Superior temporal gyrus (tissue), 1 donor: ENCODE measurements at regions not wholly inside any gene's neighbourhood (a gene's known extent, or its start where the extent isn't known, plus 50 kb on each side); places are given as distances from the start of the nearest gene placed in this dataset.

Experiments
- DNase-seq: peaks from one replicate; pipeline ENCODE4 v3.0.0-alpha.2; 2016; ENCODE audit errors: extremely low spot score

GRCh38 chr3:177742273-177742672, 545.0 kb upstream of the TBL1XR1 start:
- DNase-seq = no peak

- DNase-seq = no peak
Observed at GRCh38 chr3:177743173-177743890, 546.0 kb upstream of the TBL1XR1 start.

- DNase-seq = no peak
Observed at GRCh38 chr3:177744873-177745606, 547.8 kb upstream of the TBL1XR1 start.

GRCh38 chr3:177745607-177746005, 548.3 kb upstream of the TBL1XR1 start:
- DNase-seq = no peak

GRCh38 chr3:177746337-177746933, 549.2 kb upstream of the TBL1XR1 start:
- DNase-seq = no peak

- no peak for DNase-seq
Observed at GRCh38 chr3:177749836-177750235, 552.6 kb upstream of the TBL1XR1 start.

GRCh38 chr3:177750436-177750835, 553.2 kb upstream of the TBL1XR1 start:
- DNase-seq = no peak

GRCh38 chr3:177751770-177752169, 554.5 kb upstream of the TBL1XR1 start:
- no peak for DNase-seq

- no peak for DNase-seq
Observed at GRCh38 chr3:177752831-177753230, 555.5 kb upstream of the TBL1XR1 start.

GRCh38 chr3:177753451-177754155, 556.3 kb upstream of the TBL1XR1 start:
- no peak for DNase-seq

- no peak for DNase-seq
Observed at GRCh38 chr3:177754508-177754921, 557.2 kb upstream of the TBL1XR1 start.

- no peak for DNase-seq
Observed at GRCh38 chr3:177758126-177758525, 560.8 kb upstream of the TBL1XR1 start.

- no peak for DNase-seq
Observed at GRCh38 chr3:177760803-177761202, 563.5 kb upstream of the TBL1XR1 start.

GRCh38 chr3:177764377-177764912, 567.2 kb upstream of the TBL1XR1 start:
- no peak for DNase-seq

GRCh38 chr3:177764933-177765332, 567.7 kb upstream of the TBL1XR1 start:
- no peak for DNase-seq

GRCh38 chr3:177770383-177771230, 573.3 kb upstream of the TBL1XR1 start:
- no peak for DNase-seq

- no peak for DNase-seq
Observed at GRCh38 chr3:177771780-177772179, 574.5 kb upstream of the TBL1XR1 start.

- DNase-seq = no peak
Observed at GRCh38 chr3:177772908-177773557, 575.8 kb upstream of the TBL1XR1 start.

- no peak for DNase-seq
Observed at GRCh38 chr3:177773717-177774116, 576.4 kb upstream of the TBL1XR1 start.

GRCh38 chr3:177776661-177777101, 579.4 kb upstream of the TBL1XR1 start:
- no peak for DNase-seq
